ENCODE measurements at regions not wholly inside any gene's neighbourhood (a gene's known extent, or its start where the extent isn't known, plus 50 kb on each side); places are given as distances from the start of the nearest gene placed in this dataset.

DNA sequence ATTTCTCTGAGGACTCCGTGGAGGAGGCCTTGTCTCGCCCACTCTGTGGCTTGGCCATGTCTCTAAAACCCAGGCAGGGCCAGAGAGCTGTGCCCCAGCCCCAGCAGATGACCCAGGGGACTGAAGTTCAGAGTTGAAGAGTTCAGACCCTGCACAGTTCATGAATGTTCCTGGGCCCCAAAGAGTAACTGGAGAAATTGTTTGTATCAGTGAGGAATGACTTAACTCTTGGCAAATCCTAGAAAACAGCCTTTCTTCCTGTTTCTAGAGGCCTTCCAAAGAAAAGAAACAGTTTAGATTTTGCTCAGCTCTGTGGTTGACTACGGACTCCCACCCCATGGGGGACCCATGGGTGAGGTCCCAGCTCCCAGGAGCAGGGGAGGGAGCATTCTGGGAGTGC is 62.1 kb upstream of the EYA2 start:
- TF ChIP-seq, protein P1, sequence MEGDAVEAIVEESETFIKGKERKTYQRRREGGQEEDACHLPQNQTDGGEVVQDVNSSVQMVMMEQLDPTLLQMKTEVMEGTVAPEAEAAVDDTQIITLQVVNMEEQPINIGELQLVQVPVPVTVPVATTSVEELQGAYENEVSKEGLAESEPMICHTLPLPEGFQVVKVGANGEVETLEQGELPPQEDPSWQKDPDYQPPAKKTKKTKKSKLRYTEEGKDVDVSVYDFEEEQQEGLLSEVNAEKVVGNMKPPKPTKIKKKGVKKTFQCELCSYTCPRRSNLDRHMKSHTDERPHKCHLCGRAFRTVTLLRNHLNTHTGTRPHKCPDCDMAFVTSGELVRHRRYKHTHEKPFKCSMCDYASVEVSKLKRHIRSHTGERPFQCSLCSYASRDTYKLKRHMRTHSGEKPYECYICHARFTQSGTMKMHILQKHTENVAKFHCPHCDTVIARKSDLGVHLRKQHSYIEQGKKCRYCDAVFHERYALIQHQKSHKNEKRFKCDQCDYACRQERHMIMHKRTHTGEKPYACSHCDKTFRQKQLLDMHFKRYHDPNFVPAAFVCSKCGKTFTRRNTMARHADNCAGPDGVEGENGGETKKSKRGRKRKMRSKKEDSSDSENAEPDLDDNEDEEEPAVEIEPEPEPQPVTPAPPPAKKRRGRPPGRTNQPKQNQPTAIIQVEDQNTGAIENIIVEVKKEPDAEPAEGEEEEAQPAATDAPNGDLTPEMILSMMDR (IDR thresholded peaks at IDR 0.05; ENCODE audit: insufficient read depth, low read depth, low read length, missing control alignments) = no peak

DNA sequence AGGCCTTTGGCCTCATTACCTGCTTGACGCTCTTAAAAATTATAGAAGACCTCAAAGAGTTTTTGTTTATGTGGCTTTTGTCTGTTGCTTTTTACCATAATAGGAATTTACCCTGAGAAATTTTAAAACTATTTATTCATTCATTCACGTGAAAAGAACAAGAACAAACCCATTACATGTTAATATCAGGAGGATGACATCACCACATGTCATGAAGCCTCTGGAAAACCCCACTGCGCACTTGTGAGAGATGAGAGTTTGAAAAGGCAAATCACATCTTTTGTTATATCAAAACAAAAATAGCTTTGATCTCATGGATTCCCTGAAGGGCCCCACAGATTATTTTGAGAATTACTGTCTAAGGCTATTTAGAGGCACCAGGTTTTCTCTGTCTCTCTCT is 61.3 kb upstream of the EYA2 start:
- H3K4me3 ChIP-seq (ENCODE audit: low read depth, low read length) = no peak overlapping the region
- TF ChIP-seq, protein P1 (IDR thresholded peaks at IDR 0.05; ENCODE audit: insufficient read depth, low read depth, low read length, missing control alignments) = no peak
- DNase-seq (ENCODE audit: low read depth) = peak; percentile 72

More for the DNA sequence above, 62.1 kb upstream of the EYA2 start:
- no peak for DNase-seq (ENCODE audit: low read depth)
- H3K4me3 ChIP-seq (ENCODE audit: low read depth, low read length) = no peak overlapping the region

DNA sequence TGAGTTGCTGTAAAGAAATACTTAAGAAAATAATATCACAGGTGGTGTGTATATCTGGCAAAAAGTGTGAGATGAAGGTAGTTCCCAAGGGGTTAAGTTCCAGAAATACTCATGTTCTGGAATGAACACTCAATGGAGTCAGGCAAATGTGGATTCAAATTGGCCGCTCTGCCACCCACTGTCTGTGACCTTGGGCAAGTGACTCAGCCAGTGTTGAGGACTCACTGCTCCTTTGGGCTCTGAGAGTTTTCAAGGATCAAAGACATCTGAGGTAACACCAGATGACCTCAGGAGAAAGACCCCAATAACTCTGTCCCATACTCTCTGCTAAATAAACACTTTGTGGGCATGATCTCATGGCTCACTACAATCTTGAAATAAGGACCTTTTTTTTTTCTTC is 59.2 kb upstream of the EYA2 start:
- no peak for DNase-seq (ENCODE audit: low read depth)
- TF ChIP-seq, protein P1 (IDR thresholded peaks at IDR 0.05; ENCODE audit: insufficient read depth, low read depth, low read length, missing control alignments) = no peak
- no peak overlapping the region for H3K4me3 ChIP-seq (ENCODE audit: low read depth, low read length)

- H3K4me3 ChIP-seq (ENCODE audit: low read depth, low read length) = no peak overlapping the region
- TF ChIP-seq, protein P1 (IDR thresholded peaks at IDR 0.05; ENCODE audit: insufficient read depth, low read depth, low read length, missing control alignments) = no peak
- no peak for DNase-seq (ENCODE audit: low read depth)
Observed at GRCh38 chr20:46837083-46837482, 57.6 kb upstream of the EYA2 start.

DNA sequence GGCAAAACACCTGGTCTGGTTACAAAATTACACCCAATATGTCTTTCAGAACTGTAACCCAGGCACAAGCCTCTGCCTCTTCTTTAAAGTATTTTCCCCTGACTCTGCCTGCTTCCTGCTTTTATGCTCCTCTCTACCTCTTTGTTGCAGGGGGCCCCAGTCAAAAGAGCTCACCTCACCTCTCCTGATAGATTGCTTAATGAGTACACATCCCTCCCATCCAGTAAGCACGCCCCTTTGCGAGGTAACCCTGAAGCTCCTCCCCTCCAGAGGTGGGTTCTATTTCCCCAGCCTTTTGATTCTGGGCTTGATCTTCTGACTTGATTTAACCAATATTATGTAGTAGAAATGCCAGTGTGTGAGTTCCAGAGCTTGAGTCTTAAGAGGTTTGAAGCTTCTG is 56.6 kb upstream of the EYA2 start:
- TF ChIP-seq, protein P1 (IDR thresholded peaks at IDR 0.05; ENCODE audit: insufficient read depth, low read depth, low read length, missing control alignments) = no peak

GRCh38 chr20:46840054-46840729 is 54.5 kb upstream of the EYA2 start:
- H3K4me3 ChIP-seq (ENCODE audit: low read depth, low read length) = no peak overlapping the region
- peak; percentile 60 for DNase-seq (ENCODE audit: low read depth)
- TF ChIP-seq, protein P1 (IDR thresholded peaks at IDR 0.05; ENCODE audit: insufficient read depth, low read depth, low read length, missing control alignments) = no peak

More for the DNA sequence above, 56.6 kb upstream of the EYA2 start:
- DNase-seq (ENCODE audit: low read depth) = no peak
- no peak overlapping the region for H3K4me3 ChIP-seq (ENCODE audit: low read depth, low read length)
